Fibroblast of pulmonary artery (primary cell): ENCODE measurements at regions not wholly inside any gene's neighbourhood (a gene's known extent, or its start where the extent isn't known, plus 50 kb on each side); places are given as distances from the start of the nearest gene placed in this dataset.

Source experiments
- DNase-seq: peaks from one replicate; pipeline ENCODE4 v3.0.0-alpha.2; 2010; ENCODE audit warnings: low read depth
- H3K4me3 ChIP-seq: replicated peaks from 2 replicates; pipeline ENCODE4 v1.5.1; 2011; ENCODE audit warnings: low read depth, mild to moderate bottlenecking, control low read depth, low read length, moderate library complexity
- CTCF ChIP-seq: IDR thresholded peaks from 2 replicates; pipeline ENCODE4 v1.5.1; 2011; ENCODE audit warnings: mild to moderate bottlenecking, control low read depth, low read length, inconsistent platforms; ENCODE audit errors: missing control alignments

- no peak overlapping the region for H3K4me3 ChIP-seq
These were observed 232.5 kb downstream of the UACA start for GRCh38 chr15:70530906-70531305.

GRCh38 chr15:70530503-70530902, 232.9 kb downstream of the UACA start:
- H3K4me3 ChIP-seq, result no peak overlapping the region
- no peak for DNase-seq
- no peak for TF ChIP-seq CTCF

More at GRCh38 chr15:70530906-70531305, 232.5 kb downstream of the UACA start:
- TF ChIP-seq CTCF, result no peak
- DNase-seq, result no peak

GRCh38 chr15:70530017-70530499, 233.3 kb downstream of the UACA start:
- TF ChIP-seq CTCF, result no peak
- no peak overlapping the region for H3K4me3 ChIP-seq
- no peak for DNase-seq

GRCh38 chr15:70528816-70529215, 234.5 kb downstream of the UACA start:
- H3K4me3 ChIP-seq, result no peak overlapping the region
- no peak for TF ChIP-seq CTCF
- no peak for DNase-seq

- no peak overlapping the region for H3K4me3 ChIP-seq
- DNase-seq, result peak; percentile 50
- TF ChIP-seq CTCF, result no peak
These were observed 235.1 kb downstream of the UACA start for GRCh38 chr15:70528270-70528706.

- no peak for TF ChIP-seq CTCF
- H3K4me3 ChIP-seq, result no peak overlapping the region
- no peak for DNase-seq
These were observed 236.4 kb downstream of the UACA start for GRCh38 chr15:70526974-70527325.

GRCh38 chr15:70526221-70526973, 237.0 kb downstream of the UACA start:
- H3K4me3 ChIP-seq, result no peak overlapping the region
- no peak for TF ChIP-seq CTCF
- peak; percentile 20 for DNase-seq
